Right lobe of liver (tissue), 4 donors: ENCODE measurements at regions not wholly inside any gene's neighbourhood (a gene's known extent, or its start where the extent isn't known, plus 50 kb on each side); places are given as distances from the start of the nearest gene placed in this dataset.

Source experiments
- POLR2A ChIP-seq: fragments of 450-650 bp; IDR thresholded peaks from one replicate; pipeline ENCODE4 v1.6.1; 2017; ENCODE audit warnings: antibody characterized with exemption, mild to moderate bottlenecking
- TF ChIP-seq, protein P1 (sequence below), 4 donors: fragments of 200-600 bp in 3 of 4; fragments of 450-650 bp in 1 of 4; IDR thresholded peaks; one replicate each; pipeline versions ENCODE4 v1.5.1 to v1.8.0; 2016 to 2022; ENCODE audit warnings: antibody characterized with exemption in 4 of 4, mild to moderate bottlenecking in 2 of 4
- donor health status: DM: no; HTN: no; CAD: no.
- donor health status: DM: no; HTN: no; CAD: no.
- donor health status: DM: no; HTN: yes; CAD: no.

DNA sequence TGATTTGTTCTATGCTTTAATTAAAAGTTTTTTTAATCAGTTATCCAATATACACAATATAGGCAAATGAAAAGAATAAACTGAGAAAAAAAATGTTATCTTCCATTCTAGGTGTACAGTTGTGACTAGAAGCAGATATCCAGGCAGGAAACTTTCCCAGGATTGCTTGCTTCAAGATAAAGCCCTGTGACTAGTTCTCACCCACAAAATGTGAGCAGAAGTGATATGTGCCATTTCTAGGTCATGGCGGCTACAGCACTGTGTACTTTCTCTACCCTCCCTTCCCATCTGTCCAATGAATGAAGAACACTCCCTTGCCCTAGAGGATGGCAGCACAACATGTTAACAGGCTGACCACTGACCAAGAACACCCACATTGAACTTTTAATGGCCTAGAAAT, 110.5 kb upstream of the STT3B start:
- TF ChIP-seq, protein P1, sequence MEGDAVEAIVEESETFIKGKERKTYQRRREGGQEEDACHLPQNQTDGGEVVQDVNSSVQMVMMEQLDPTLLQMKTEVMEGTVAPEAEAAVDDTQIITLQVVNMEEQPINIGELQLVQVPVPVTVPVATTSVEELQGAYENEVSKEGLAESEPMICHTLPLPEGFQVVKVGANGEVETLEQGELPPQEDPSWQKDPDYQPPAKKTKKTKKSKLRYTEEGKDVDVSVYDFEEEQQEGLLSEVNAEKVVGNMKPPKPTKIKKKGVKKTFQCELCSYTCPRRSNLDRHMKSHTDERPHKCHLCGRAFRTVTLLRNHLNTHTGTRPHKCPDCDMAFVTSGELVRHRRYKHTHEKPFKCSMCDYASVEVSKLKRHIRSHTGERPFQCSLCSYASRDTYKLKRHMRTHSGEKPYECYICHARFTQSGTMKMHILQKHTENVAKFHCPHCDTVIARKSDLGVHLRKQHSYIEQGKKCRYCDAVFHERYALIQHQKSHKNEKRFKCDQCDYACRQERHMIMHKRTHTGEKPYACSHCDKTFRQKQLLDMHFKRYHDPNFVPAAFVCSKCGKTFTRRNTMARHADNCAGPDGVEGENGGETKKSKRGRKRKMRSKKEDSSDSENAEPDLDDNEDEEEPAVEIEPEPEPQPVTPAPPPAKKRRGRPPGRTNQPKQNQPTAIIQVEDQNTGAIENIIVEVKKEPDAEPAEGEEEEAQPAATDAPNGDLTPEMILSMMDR (IDR thresholded peaks at IDR 0.05) = no peak
- TF ChIP-seq POLR2A = no peak
